ENCODE measurements at regions not wholly inside any gene's neighbourhood (a gene's known extent, or its start where the extent isn't known, plus 50 kb on each side); places are given as distances from the start of the nearest gene placed in this dataset.
"Not testable (repeated sequence)": the region's sequence is repeated elsewhere in the genome, so short reads cannot be mapped to it uniquely, and the experiment has no call there.

DNA sequence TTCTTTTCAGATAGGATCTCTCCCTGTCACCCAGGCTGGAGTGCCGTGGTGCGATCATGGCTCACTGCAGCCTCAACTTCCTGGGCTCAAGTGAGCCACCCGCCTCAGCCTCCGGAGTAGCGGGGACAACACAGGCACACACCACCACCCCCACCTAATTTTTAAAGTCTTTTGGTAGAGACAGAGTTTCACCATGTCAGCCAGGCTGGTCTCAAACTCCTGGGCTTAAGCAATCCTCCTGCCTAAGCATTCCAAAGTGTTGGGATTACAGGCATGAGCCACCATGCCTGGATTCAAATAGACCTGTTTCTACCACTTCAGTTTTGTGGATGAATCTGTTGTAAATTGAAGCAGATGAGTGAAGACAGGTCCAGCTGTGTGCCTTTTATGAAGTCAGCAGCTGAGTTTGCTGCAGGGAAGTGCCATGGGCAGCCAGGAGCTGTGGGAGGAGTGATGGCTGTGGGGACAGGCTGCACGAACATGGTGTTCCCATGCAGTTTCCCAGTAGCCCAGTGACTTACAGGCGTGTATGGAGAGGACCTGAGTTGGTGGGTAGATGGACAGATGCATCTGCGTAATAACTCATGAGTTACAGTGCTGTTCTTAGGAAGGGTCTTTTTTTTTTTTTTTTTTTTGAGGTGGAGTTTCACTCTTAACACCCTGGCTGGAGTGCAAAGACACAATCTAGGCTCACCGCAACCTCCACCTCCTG lies 4476.4 kb upstream of the OR11H1 start:
- H3K27ac ChIP-seq (ENCODE audit: control insufficient read depth, insufficient read depth); CTCF ChIA-PET; H4K20me1 ChIP-seq (ENCODE audit: control insufficient read depth, insufficient read depth); H3K27me3 ChIP-seq (replicated peaks in 1 of 2; ENCODE audit: control insufficient read depth in 2 of 2, insufficient read depth in 2 of 2, low read length in 1 of 2); H3K9me3 ChIP-seq (replicated peaks; ENCODE audit: control insufficient read depth, insufficient read depth, low read length); H3K36me3 ChIP-seq (ENCODE audit: control insufficient read depth in 2 of 2, insufficient read depth in 2 of 2, low read length in 1 of 2); H3K4me1 ChIP-seq (ENCODE audit: control insufficient read depth, insufficient read depth, low read length); ATAC-seq; FAIRE-seq; RAD21 ChIA-PET (ENCODE audit: unreplicated experiment); H3K4me3 ChIP-seq; H3K79me2 ChIP-seq (ENCODE audit: control insufficient read depth, insufficient read depth, low read length); H2AFZ ChIP-seq (ENCODE audit: control insufficient read depth, low read depth, low read length); SMC1A ChIA-PET (ENCODE audit: uncharacterized antibody, unreplicated experiment); DNase-seq (ENCODE audit: low read depth, low spot score); POLR2A ChIA-PET; H3K4me2 ChIP-seq (ENCODE audit: control insufficient read depth, insufficient read depth); intact Hi-C loops (cut with micrococcal nuclease; ENCODE audit: unreplicated experiment); in situ Hi-C loops (cut with MboI); H3K9ac ChIP-seq (ENCODE audit: control insufficient read depth, insufficient read depth, low read length); BruUV-seq (replicated peaks): not testable (repeated sequence)
- 28% methylated on average over 7 of the region's 9 CpGs for WGBS (ENCODE audit: insufficient coverage, insufficient replicate concordance, low lambda C conversion rate, missing lambda C conversion rate)

DNA sequence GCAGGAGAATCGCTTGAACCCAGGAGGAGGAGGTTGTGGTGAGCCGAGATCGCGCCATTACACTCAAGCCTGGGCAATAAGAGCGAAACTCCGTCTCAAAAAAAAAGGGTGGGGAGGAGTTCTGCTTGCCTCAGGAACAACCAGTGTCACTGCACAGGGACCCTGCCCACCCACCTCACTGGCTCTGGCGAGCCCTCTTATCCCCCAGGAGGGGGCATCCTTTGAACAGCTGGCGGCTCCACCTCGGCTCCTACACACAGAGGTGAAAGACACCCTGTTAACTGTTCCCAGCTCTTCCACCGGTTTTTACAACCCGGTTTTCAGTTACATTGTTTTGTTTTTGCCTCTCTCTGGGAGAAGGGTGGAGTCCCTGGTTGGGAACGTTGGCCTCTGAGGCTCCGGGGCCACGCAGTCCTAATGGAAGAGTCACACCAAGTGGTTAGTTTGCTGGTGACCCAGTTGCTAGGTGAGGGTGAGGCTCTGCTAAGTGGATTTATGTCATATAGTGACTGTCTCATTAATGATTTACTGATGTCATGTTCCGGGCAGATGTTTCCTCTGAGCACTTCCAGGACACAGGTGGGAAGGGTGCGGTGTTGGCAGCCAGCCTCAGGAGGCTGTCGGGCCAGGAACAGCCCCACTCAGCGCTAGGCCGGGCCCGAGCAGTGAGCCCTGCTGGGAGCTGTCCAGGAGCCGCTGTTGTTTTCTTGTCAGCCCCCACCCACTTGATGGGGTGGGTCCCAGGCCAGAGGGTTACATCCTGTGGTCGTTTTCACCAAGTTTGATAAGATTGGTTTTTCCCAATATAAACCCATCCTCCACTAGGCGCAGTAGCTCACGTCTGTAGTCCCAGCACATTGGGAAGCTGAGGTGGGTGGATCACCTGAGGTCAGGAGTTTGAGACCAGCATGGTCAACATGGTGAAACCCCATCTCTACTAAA lies 4474.3 kb upstream of the OR11H1 start:
- H3K27ac ChIP-seq (ENCODE audit: control insufficient read depth, insufficient read depth); H3K4me3 ChIP-seq; H3K9me3 ChIP-seq (replicated peaks; ENCODE audit: control insufficient read depth, insufficient read depth, low read length); POLR2A ChIA-PET; H3K27me3 ChIP-seq (replicated peaks in 1 of 2; ENCODE audit: control insufficient read depth in 2 of 2, insufficient read depth in 2 of 2, low read length in 1 of 2); in situ Hi-C loops (cut with MboI); H2AFZ ChIP-seq (ENCODE audit: control insufficient read depth, low read depth, low read length); H3K79me2 ChIP-seq (ENCODE audit: control insufficient read depth, insufficient read depth, low read length); DNase-seq (ENCODE audit: low read depth, low spot score); SMC1A ChIA-PET (ENCODE audit: uncharacterized antibody, unreplicated experiment); H3K4me1 ChIP-seq (ENCODE audit: control insufficient read depth, insufficient read depth, low read length); H3K9ac ChIP-seq (ENCODE audit: control insufficient read depth, insufficient read depth, low read length); intact Hi-C loops (cut with micrococcal nuclease; ENCODE audit: unreplicated experiment); CTCF ChIA-PET; BruUV-seq (replicated peaks); H4K20me1 ChIP-seq (ENCODE audit: control insufficient read depth, insufficient read depth); H3K4me2 ChIP-seq (ENCODE audit: control insufficient read depth, insufficient read depth); RAD21 ChIA-PET (ENCODE audit: unreplicated experiment); FAIRE-seq; H3K36me3 ChIP-seq (ENCODE audit: control insufficient read depth in 2 of 2, insufficient read depth in 2 of 2, low read length in 1 of 2); ATAC-seq: not testable (repeated sequence)
- 33% methylated on average over 24 of the region's 24 CpGs for WGBS (ENCODE audit: insufficient coverage, insufficient replicate concordance, low lambda C conversion rate, missing lambda C conversion rate)

DNA sequence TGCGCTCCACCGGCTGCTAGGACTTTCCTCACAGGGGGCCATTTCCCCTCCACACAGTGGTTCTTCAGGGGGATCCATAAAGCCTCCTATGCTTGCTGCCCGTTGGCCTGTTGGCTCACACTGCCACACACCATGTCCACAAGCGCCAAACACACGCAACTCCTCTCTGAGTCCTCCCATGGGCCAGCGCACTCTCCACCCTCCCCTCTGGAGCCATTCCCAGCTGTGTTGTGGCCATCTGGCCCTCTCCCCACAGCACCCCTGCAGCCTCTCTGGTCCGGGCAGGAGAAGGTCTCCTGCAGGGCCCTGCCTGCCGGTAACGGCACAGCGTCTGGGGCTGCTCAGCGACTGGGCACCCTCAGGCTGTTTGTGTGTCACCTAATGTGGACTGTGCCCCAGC lies 4473.3 kb upstream of the OR11H1 start:
- intact Hi-C loops (cut with micrococcal nuclease; ENCODE audit: unreplicated experiment); ATAC-seq: not testable (repeated sequence)
- WGBS (ENCODE audit: insufficient coverage, insufficient replicate concordance, low lambda C conversion rate, missing lambda C conversion rate): 40% methylated on average over 11 of the region's 11 CpGs

DNA sequence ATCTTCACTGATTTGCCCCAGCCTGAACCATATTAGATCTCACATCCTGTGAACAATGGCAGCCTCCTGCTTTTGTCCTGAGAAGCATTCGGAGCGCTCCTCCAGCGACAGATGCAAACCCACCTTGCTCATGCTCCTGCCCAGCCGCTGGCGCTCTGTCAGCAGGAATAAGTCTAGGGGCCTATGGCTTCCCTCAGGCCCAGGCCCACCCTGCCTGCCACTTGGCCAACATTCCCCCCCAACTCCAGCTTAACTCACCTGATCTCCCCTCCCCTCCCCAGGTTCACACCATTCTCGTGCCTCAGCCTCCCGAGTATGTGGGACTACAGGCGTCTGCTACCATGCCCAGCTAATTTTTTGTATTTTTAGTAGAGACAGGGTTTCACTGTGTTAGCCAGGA lies 4472.8 kb upstream of the OR11H1 start:
- H3K9me3 ChIP-seq (replicated peaks; ENCODE audit: control insufficient read depth, insufficient read depth, low read length); H3K4me3 ChIP-seq; H3K79me2 ChIP-seq (ENCODE audit: control insufficient read depth, insufficient read depth, low read length); H2AFZ ChIP-seq (ENCODE audit: control insufficient read depth, low read depth, low read length); H3K27ac ChIP-seq (ENCODE audit: control insufficient read depth, insufficient read depth); intact Hi-C loops (cut with micrococcal nuclease; ENCODE audit: unreplicated experiment); H3K27me3 ChIP-seq (replicated peaks in 1 of 2; ENCODE audit: control insufficient read depth in 2 of 2, insufficient read depth in 2 of 2, low read length in 1 of 2); H3K9ac ChIP-seq (ENCODE audit: control insufficient read depth, insufficient read depth, low read length); H3K36me3 ChIP-seq (ENCODE audit: control insufficient read depth in 2 of 2, insufficient read depth in 2 of 2, low read length in 1 of 2); FAIRE-seq; CTCF ChIA-PET; in situ Hi-C loops (cut with MboI); BruUV-seq (replicated peaks); ATAC-seq; RAD21 ChIA-PET (ENCODE audit: unreplicated experiment); POLR2A ChIA-PET; H4K20me1 ChIP-seq (ENCODE audit: control insufficient read depth, insufficient read depth); H3K4me2 ChIP-seq (ENCODE audit: control insufficient read depth, insufficient read depth); SMC1A ChIA-PET (ENCODE audit: uncharacterized antibody, unreplicated experiment); DNase-seq (ENCODE audit: low read depth, low spot score); H3K4me1 ChIP-seq (ENCODE audit: control insufficient read depth, insufficient read depth, low read length): not testable (repeated sequence)
- 34% methylated on average over 8 of the region's 8 CpGs for WGBS (ENCODE audit: insufficient coverage, insufficient replicate concordance, low lambda C conversion rate, missing lambda C conversion rate)

More for the DNA sequence above, 4473.3 kb upstream of the OR11H1 start:
- SMC1A ChIA-PET (ENCODE audit: uncharacterized antibody, unreplicated experiment); FAIRE-seq; H3K4me3 ChIP-seq; H3K9me3 ChIP-seq (replicated peaks; ENCODE audit: control insufficient read depth, insufficient read depth, low read length); H3K9ac ChIP-seq (ENCODE audit: control insufficient read depth, insufficient read depth, low read length); POLR2A ChIA-PET; BruUV-seq (replicated peaks); H4K20me1 ChIP-seq (ENCODE audit: control insufficient read depth, insufficient read depth); H3K4me1 ChIP-seq (ENCODE audit: control insufficient read depth, insufficient read depth, low read length); DNase-seq (ENCODE audit: low read depth, low spot score); H3K79me2 ChIP-seq (ENCODE audit: control insufficient read depth, insufficient read depth, low read length); in situ Hi-C loops (cut with MboI); RAD21 ChIA-PET (ENCODE audit: unreplicated experiment); CTCF ChIA-PET; H2AFZ ChIP-seq (ENCODE audit: control insufficient read depth, low read depth, low read length); H3K27me3 ChIP-seq (replicated peaks in 1 of 2; ENCODE audit: control insufficient read depth in 2 of 2, insufficient read depth in 2 of 2, low read length in 1 of 2); H3K36me3 ChIP-seq (ENCODE audit: control insufficient read depth in 2 of 2, insufficient read depth in 2 of 2, low read length in 1 of 2); H3K4me2 ChIP-seq (ENCODE audit: control insufficient read depth, insufficient read depth); H3K27ac ChIP-seq (ENCODE audit: control insufficient read depth, insufficient read depth): not testable (repeated sequence)

Data from GM12878 (cell line).